Tibial nerve (tissue), 4 donors: ENCODE measurements at regions not wholly inside any gene's neighbourhood (a gene's known extent, or its start where the extent isn't known, plus 50 kb on each side); places are given as distances from the start of the nearest gene placed in this dataset.

Source experiments
- DNase-seq, 2 donors: peaks; one replicate each; pipeline ENCODE4 v3.0.0-alpha.2; 2019; ENCODE audit warnings: low spot score in 2 of 2
- H3K27ac ChIP-seq, 4 donors: fragments of 200-600 bp; sonication (generic) in 3 of 4; one replicate each; pipeline ENCODE4 v1.5.1; 2017 to 2019; ENCODE audit warnings: mild to moderate bottlenecking in 1 of 4
- H3K27me3 ChIP-seq, 2 donors: fragments of 200-600 bp; sonication (generic) in 1 of 2; one replicate each; pipeline versions ENCODE4 v1.5.1 to v1.6.0; 2017 to 2019
- H3K36me3 ChIP-seq, 3 donors: fragments of 200-600 bp; sonication (generic); one replicate each; pipeline ENCODE4 v1.5.1; 2018 to 2019
- H3K4me1 ChIP-seq, 4 donors: fragments of 200-600 bp; sonication (generic) in 3 of 4; one replicate each; pipeline ENCODE4 v1.5.1; 2017 to 2019
- H3K4me3 ChIP-seq, 4 donors: fragments of 200-600 bp; sonication (generic) in 3 of 4; one replicate each; pipeline ENCODE4 v1.5.1; 2017 to 2019; ENCODE audit warnings: mild to moderate bottlenecking in 1 of 4, moderate library complexity in 1 of 4
- H3K9me3 ChIP-seq, 4 donors: fragments of 200-600 bp; sonication (generic) in 3 of 4; one replicate each; pipeline ENCODE4 v1.5.1; 2017 to 2019
- EP300 ChIP-seq, 2 donors: sonication (generic); formaldehyde crosslinking; IDR thresholded peaks; one replicate each; pipeline ENCODE4 v1.6.1; 2017; ENCODE audit warnings: antibody characterized with exemption in 2 of 2, mild to moderate bottlenecking in 1 of 2
- POLR2A ChIP-seq, 2 donors: fragments of 450-650 bp; IDR thresholded peaks; one replicate each; pipeline ENCODE4 v1.6.1; 2017; ENCODE audit warnings: antibody characterized with exemption in 2 of 2, mild to moderate bottlenecking in 2 of 2, moderate library complexity in 2 of 2
- WGBS, 2 donors: methylation state at CpG; one replicate each; pipeline ENCODE4 v1.1.5; 2018; 5-methylcytosine and 5-hydroxymethylcytosine counted together
- TF ChIP-seq, protein P1 (sequence below), 5 experiments: fragments of 200-600 bp in 3 of 5; fragments of 450-650 bp in 2 of 5; sonication (generic) in 3 of 5; IDR thresholded peaks; one replicate each; pipeline ENCODE4 v1.5.1; 2016 to 2019; ENCODE audit warnings: antibody characterized with exemption in 5 of 5, mild to moderate bottlenecking in 3 of 5, moderate library complexity in 2 of 5

DNA sequence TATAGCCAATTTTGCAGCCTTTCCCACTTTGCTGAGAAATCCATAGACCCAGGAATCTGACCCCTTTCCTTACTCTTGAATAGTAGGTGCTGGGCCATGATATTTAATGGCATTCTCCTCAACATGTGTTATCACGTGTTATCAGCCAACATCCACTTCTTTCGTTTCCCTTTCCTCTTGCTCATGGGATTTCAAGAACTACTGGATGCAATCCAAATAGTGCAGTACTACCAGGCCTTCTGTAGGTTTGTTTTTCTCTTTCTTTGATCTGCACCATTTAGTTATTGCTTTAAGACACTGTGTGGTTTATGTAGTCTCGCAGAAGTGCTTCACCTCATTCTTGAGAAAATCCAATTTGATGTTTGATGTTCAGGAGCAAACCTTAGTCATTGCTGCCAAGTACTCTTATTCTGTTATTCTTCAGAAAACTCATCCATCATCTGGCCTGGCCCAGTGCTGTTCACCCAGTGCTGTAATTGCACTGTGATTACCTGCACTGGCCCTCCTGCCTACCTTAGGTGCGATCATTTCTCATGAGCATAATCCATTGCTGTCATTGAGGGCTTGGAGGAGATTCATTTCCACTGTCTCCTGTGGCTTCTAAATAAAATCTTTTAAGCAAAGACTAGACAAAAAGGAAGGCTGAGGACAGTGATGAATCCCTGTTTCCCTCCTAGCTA, 315.3 kb downstream of the BMPER start:
- WGBS, 2 donors: 70% methylated on average over 4 of the region's 4 CpGs
- no peaks in the 10 kb centered on the region for H3K4me1 ChIP-seq
- H3K27ac ChIP-seq: no peak overlapping the region
- TF ChIP-seq EP300 (IDR thresholded peaks at IDR 0.05) (no peak), POLR2A (IDR thresholded peaks at IDR 0.05) (no peak)
- TF ChIP-seq, protein P1, sequence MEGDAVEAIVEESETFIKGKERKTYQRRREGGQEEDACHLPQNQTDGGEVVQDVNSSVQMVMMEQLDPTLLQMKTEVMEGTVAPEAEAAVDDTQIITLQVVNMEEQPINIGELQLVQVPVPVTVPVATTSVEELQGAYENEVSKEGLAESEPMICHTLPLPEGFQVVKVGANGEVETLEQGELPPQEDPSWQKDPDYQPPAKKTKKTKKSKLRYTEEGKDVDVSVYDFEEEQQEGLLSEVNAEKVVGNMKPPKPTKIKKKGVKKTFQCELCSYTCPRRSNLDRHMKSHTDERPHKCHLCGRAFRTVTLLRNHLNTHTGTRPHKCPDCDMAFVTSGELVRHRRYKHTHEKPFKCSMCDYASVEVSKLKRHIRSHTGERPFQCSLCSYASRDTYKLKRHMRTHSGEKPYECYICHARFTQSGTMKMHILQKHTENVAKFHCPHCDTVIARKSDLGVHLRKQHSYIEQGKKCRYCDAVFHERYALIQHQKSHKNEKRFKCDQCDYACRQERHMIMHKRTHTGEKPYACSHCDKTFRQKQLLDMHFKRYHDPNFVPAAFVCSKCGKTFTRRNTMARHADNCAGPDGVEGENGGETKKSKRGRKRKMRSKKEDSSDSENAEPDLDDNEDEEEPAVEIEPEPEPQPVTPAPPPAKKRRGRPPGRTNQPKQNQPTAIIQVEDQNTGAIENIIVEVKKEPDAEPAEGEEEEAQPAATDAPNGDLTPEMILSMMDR (IDR thresholded peaks at IDR 0.05): no peak
- H3K36me3 ChIP-seq: no peaks in the 10 kb centered on the region
- H3K9me3 ChIP-seq: no peaks in the 10 kb centered on the region
- H3K27me3 ChIP-seq: no peaks in the 10 kb centered on the region
- no peak for DNase-seq
- H3K4me3 ChIP-seq: no peak overlapping the region

GRCh38 chr7:34222316-34222715, 317.0 kb downstream of the BMPER start:
- no peaks in the 10 kb centered on the region for H3K27me3 ChIP-seq
- H3K36me3 ChIP-seq: no peaks in the 10 kb centered on the region
- no peak overlapping the region for H3K4me3 ChIP-seq
- H3K27ac ChIP-seq: no peak overlapping the region
- H3K9me3 ChIP-seq: no peaks in the 10 kb centered on the region
- TF ChIP-seq, protein P1 (IDR thresholded peaks at IDR 0.05): no peak
- TF ChIP-seq EP300 (IDR thresholded peaks at IDR 0.05) (no peak), POLR2A (IDR thresholded peaks at IDR 0.05) (no peak)
- no peak for DNase-seq
- no peaks in the 10 kb centered on the region for H3K4me1 ChIP-seq

DNA sequence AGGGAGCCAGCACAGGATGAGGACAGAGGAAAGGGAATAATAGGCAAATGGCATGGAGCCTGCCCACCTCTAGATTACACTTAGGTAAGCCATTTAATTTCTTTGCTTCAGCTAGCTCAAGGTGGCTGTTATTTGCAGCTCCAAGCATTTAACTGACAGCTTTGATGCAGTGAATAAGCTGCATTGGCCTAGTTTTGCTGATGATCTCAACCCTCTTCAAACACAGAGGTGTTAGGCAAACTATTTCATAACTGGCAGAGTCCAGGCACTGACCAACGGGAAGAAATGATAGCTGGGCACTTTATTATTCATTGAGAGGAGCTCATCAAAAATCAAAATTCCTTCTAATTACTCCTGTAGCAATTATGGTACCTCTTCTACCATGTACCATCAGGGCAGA, 317.4 kb downstream of the BMPER start:
- Histone ChIP-seq H3K4me1 (no peaks in the 10 kb centered on the region), H3K27me3 (no peaks in the 10 kb centered on the region), H3K27ac (no peak overlapping the region), H3K9me3 (no peaks in the 10 kb centered on the region), H3K36me3 (no peaks in the 10 kb centered on the region), H3K4me3 (no peak overlapping the region)
- WGBS, 2 donors: 83 to 86% methylated on average over 1 of the region's 1 CpG
- TF ChIP-seq POLR2A (IDR thresholded peaks at IDR 0.05) (no peak), EP300 (IDR thresholded peaks at IDR 0.05) (no peak)
- TF ChIP-seq, protein P1 (IDR thresholded peaks at IDR 0.05): no peak
- no peak for DNase-seq

DNA sequence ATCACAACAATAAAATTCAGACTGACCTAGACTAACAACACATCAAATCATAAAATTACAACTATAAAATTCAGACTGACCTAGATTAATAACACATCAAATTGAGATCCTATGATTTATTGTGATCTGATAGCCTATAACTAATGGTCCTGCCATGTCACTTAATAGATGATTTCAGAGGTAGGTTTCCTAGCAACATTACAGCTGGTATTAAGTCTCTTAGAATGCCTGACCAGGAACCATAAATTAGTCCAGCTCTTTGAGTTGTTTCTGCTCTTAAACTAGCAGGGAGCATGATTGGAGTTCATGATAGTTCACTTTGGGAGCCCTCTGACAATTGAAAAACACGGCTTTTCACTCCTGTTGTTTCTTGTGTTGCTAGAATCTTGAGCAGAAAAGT, 318.9 kb downstream of the BMPER start:
- no peak for DNase-seq
- Histone ChIP-seq H3K27me3 (no peaks in the 10 kb centered on the region), H3K9me3 (no peaks in the 10 kb centered on the region), H3K4me3 (no peak overlapping the region), H3K36me3 (no peaks in the 10 kb centered on the region), H3K4me1 (no peaks in the 10 kb centered on the region), H3K27ac (no peak overlapping the region)
- no peak for TF ChIP-seq EP300 (IDR thresholded peaks at IDR 0.05)
- no peak for TF ChIP-seq POLR2A (IDR thresholded peaks at IDR 0.05)
- TF ChIP-seq, protein P1 (IDR thresholded peaks at IDR 0.05): no peak
- 27 to 38% methylated on average over 1 of the region's 1 CpG for WGBS, 2 donors

- H3K4me3 ChIP-seq: no peak overlapping the region
- H3K27ac ChIP-seq: no peak overlapping the region
- H3K27me3 ChIP-seq: no peaks in the 10 kb centered on the region
- no peaks in the 10 kb centered on the region for H3K4me1 ChIP-seq
- TF ChIP-seq EP300 (IDR thresholded peaks at IDR 0.05) (no peak), POLR2A (IDR thresholded peaks at IDR 0.05) (no peak)
- TF ChIP-seq, protein P1 (IDR thresholded peaks at IDR 0.05): no peak
- DNase-seq: no peak
- WGBS, 2 donors: 72 to 74% methylated on average over 5 of the region's 5 CpGs
- no peaks in the 10 kb centered on the region for H3K9me3 ChIP-seq
- no peaks in the 10 kb centered on the region for H3K36me3 ChIP-seq
These were observed 319.9 kb downstream of the BMPER start for GRCh38 chr7:34225193-34225592.
